Activated CD4-positive, alpha-beta T cell treated with anti-CD3 and anti-CD28 coated beads, Interleukin-2, Interleukin-6, amounts not matched to agents 100 ng/mL and 50 ng/mL, durations not matched to agents 16 hours and 8 hours (primary cell): ENCODE measurements at regions not wholly inside any gene's neighbourhood (a gene's known extent, or its start where the extent isn't known, plus 50 kb on each side); places are given as distances from the start of the nearest gene placed in this dataset.

Experiments used
- DNase-seq: peaks from one replicate; pipeline ENCODE4 v3.0.0-alpha.2; 2020

- no peak for DNase-seq
Measured at GRCh38 chr21:41689289-41689583, 77.6 kb downstream of the RIPK4 start.

DNA sequence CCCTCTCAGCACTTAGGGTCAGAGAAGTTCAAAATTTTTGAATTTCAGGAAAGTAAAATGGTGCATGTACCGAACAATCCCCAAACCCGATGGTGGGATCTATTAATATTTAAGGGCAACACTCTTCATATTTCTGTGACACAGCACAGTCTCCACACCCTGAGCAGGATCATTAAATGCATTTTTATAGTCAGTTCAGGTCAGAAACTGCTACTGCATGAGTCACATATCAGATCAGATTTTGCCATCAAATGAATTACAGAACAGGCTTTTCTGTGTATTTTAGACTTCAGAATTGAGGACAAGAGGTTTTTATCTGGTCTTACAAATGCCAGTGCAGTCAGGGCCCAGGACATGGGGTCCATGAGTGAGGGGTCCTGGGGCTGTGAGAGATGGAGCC lies 79.2 kb downstream of the RIPK4 start:
- no peak for DNase-seq

DNA sequence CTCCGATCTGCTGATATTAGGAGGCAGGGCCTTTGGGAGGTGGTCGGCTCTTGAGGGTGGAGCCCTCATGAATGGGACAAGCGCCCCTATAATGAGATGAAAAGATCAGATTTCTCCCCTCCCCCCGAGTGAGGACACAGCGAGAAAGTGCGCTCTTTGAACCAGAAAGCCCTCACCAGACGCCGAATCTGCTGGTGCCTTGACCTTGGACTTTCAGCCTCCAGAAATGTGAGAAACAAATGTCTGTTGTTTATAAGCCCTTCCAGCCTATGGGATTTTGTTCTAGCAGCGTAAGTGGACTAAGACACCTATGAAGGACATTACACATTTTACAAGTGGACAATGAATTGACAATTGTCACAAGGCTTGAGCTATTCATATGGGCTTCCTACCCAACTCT lies 80.2 kb downstream of the RIPK4 start:
- DNase-seq: no peak

GRCh38 chr21:41685511-41686149 lies 81.2 kb downstream of the RIPK4 start:
- no peak for DNase-seq

DNA sequence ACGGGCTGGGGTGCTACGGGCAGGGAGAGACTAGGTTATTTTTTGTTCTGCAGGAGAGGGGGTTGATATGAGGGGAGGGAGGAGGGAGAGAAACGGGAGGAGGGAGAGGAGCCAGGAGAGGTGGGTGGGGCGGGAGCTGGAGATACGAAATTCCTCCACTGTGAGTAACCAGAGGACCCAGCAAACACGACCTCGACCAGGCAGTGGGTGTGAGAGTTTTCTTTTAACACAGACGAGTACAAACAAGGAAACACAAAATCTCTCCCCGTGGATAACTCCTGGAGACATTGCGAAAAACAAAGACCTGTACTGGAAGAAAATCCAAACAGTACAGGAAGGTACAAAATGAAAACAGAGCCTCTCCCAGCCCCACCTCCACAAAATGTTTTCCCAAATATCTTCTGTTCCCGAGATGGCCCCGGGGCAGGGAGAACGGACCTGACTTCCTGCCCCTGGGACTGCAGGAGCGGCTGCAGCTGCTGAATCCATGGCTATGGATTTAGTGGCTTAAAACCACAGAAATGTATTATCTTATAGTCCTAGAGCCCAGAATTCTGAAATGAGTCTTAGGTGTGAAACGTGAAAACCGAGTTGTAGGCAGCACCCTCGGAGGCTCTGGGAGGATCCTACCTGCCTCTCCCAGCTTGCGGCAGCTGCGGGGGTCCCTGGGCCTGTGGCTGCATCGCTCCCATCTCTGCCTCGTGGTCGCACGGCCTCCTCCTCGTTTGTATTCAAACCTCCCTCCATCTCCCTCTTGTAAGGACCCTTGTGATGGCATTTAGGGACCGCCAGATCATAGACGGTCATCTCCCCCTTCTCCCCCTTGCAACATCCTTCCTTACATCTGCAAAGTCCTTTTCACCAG lies 82.2 kb downstream of the RIPK4 start:
- no peak for DNase-seq

DNA sequence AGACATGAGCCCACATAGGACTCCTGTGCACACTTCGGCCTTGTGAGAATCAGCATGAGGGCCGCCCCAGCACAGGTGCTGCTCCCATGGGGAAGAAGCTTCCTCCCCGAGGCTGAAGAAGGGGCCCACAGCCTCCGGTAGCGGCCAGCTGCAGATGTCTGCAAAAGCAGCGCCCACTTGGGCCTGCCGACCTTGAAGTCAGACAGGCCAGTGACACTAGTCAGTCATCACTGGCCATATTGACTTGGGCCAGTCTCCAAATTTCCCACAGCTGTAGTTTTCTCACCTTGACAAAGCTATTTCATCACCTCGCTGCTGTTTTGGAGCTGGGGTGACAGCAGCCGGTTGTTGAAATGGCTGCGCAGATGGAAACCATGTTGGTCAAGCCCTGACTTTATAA lies 83.0 kb downstream of the RIPK4 start:
- DNase-seq: no peak

- DNase-seq: no peak
Measured at GRCh38 chr21:41682719-41683179, 84.1 kb downstream of the RIPK4 start.

- DNase-seq: no peak
Measured at GRCh38 chr21:41681939-41682718, 84.7 kb downstream of the RIPK4 start.

GRCh38 chr21:41681348-41681801 lies 85.5 kb downstream of the RIPK4 start:
- no peak for DNase-seq

- no peak for DNase-seq
Measured at GRCh38 chr21:41680444-41681347, 86.2 kb downstream of the RIPK4 start.

DNA sequence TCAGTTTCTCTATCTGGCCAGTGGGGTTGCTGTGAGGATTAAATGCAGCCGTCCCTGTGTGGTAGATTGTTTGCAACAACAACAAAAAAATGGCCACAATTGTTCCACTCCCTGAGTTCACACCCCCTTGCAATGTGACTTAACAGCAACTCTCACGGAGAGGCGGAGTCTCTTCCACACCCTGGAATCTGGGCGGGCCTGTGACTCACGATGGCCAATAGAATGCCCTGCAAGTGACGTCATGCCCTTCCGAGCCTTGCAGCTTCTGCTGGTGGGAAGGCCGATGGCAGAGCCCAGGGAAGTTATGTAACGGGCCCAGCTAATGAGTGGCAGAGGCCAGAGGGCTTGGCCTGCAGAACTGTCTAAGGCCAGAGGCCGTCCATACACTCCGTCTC lies 87.9 kb downstream of the RIPK4 start:
- no peak for DNase-seq

- DNase-seq: no peak
Measured at GRCh38 chr21:41678016-41678923, 88.6 kb downstream of the RIPK4 start.

GRCh38 chr21:41677671-41678015 lies 89.2 kb downstream of the RIPK4 start:
- no peak for DNase-seq

DNA sequence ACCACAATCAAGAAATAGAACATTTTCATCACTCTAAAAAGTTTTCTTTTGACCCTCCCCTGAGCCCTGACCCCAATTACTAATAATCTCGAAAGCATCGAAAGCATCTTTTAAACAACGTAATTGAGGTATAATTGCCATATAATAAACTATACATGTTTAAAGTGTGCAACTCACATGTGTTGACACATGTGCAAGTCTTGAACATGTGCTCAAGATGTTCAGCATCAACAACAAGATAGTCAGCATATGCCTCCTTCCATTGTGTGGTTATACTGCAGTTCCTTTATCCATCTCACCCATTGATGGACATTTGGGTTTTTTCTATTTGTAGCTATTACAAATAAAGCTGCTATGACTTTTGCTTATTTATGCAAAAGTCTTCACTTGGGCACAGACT lies 90.7 kb downstream of the RIPK4 start:
- no peak for DNase-seq

DNA sequence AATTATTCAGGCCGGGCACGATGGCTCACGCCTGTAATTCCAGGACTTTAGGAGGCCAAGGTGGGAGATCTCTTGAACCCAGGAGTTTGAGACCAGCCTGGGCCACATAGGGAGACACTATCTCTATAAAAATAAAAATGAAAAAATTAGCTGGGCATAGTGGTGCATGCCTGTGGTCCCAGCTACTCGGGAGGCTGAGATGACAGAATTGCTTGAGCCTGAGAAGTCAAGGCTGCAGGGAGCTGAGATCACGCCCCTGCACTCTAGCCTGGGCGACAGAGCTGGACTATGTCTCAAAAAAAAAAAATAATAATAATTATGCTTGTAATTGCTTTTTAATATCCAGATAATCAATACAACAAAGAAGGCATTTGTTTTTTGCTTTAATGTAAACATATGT lies 91.3 kb downstream of the RIPK4 start:
- DNase-seq: no peak

GRCh38 chr21:41674402-41674801 lies 92.5 kb downstream of the RIPK4 start:
- DNase-seq: no peak

- DNase-seq: no peak
Measured at GRCh38 chr21:41673596-41674335, 93.1 kb downstream of the RIPK4 start.

- DNase-seq: no peak
Measured at GRCh38 chr21:41673071-41673470, 93.8 kb downstream of the RIPK4 start.

- DNase-seq: no peak
Measured at GRCh38 chr21:41672543-41672915, 94.3 kb downstream of the RIPK4 start.

GRCh38 chr21:41671859-41672542 lies 94.9 kb downstream of the RIPK4 start:
- DNase-seq: peak; percentile 4
